Gastrocnemius medialis (tissue), 4 donors: ENCODE measurements at regions not wholly inside any gene's neighbourhood (a gene's known extent, or its start where the extent isn't known, plus 50 kb on each side); places are given as distances from the start of the nearest gene placed in this dataset.

Experiments used
- POLR2A ChIP-seq, 2 donors: fragments of 450-650 bp; IDR thresholded peaks; one replicate each; pipeline ENCODE4 v1.6.1; 2017; ENCODE audit warnings: antibody characterized with exemption in 2 of 2, mild to moderate bottlenecking in 2 of 2, moderate library complexity in 2 of 2
- TF ChIP-seq, protein P1 (sequence below), 5 experiments: fragments of 450-650 bp in 3 of 5; fragments of 200-600 bp in 2 of 5; sonication (generic) in 2 of 5; IDR thresholded peaks in 4 of 5; conservative IDR thresholded peaks in 1 of 5; 1 replicate in 4 of 5; 2 replicates in 1 of 5; pipeline ENCODE4 v1.5.1; 2016 to 2019; ENCODE audit warnings: antibody characterized with exemption in 5 of 5, mild to moderate bottlenecking in 3 of 5, moderate library complexity in 3 of 5

DNA sequence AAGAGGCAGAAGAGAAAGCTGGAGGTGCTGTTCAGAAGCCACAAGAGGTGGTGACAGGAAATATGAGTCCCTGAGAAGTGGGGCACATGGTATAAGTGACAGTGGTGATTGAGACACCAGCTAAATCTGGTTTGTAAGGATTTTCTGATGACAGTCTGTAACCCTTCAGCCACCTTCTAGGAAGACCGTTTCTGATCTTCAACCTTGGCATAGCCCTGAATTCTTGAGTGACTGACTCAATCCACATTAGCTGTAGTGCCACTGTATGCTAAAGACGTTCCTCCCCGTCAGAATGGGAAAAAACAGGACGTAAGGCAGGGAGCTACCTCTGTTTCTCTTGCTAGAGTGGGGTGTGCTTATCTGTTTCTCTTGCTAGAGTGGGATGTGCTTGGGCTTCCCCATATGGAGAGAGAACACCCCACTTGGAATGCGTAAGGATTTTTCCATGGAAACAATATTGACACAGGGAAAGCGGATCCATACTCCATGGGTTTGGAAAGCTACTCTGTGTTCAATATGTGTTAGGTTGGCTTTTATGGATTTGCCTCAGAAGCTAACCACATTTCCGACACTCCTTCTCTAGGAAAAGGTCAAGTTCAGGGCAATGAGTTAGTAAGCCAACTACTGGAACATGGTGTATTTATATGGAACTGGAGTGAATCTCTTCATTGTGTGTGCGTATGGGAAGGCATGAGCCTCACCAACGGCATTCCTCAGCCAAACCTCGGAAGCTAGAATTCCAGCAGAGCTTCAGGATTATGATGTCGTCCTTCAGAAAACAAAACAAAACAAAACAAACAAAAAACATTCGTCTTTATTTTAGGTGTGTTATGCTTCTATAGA, 948.8 kb upstream of the SLC10A2 start:
- TF ChIP-seq, protein P1, sequence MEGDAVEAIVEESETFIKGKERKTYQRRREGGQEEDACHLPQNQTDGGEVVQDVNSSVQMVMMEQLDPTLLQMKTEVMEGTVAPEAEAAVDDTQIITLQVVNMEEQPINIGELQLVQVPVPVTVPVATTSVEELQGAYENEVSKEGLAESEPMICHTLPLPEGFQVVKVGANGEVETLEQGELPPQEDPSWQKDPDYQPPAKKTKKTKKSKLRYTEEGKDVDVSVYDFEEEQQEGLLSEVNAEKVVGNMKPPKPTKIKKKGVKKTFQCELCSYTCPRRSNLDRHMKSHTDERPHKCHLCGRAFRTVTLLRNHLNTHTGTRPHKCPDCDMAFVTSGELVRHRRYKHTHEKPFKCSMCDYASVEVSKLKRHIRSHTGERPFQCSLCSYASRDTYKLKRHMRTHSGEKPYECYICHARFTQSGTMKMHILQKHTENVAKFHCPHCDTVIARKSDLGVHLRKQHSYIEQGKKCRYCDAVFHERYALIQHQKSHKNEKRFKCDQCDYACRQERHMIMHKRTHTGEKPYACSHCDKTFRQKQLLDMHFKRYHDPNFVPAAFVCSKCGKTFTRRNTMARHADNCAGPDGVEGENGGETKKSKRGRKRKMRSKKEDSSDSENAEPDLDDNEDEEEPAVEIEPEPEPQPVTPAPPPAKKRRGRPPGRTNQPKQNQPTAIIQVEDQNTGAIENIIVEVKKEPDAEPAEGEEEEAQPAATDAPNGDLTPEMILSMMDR (IDR thresholded peaks at IDR 0.05 in 4 of 5, conservative IDR thresholded peaks at IDR 0.05 in 1 of 5), result no peak
- TF ChIP-seq POLR2A (IDR thresholded peaks at IDR 0.05), result no peak
